NCI-H1092 (cell line): ENCODE measurements at regions not wholly inside any gene's neighbourhood (a gene's known extent, or its start where the extent isn't known, plus 50 kb on each side); places are given as distances from the start of the nearest gene placed in this dataset.

ENCODE experiments used
- DNase-seq: peaks from one replicate; lab custom pipeline; 2025; lab: John Stamatoyannopoulos, UW

- DNase-seq = no peak
Observed at GRCh38 chr11:32039149-32039548, 51.7 kb upstream of the RCN1 start.

GRCh38 chr11:32034680-32035079 lies 56.2 kb upstream of the RCN1 start:
- no peak for DNase-seq

- no peak for DNase-seq
Observed at GRCh38 chr11:32034149-32034548, 56.7 kb upstream of the RCN1 start.

GRCh38 chr11:32033491-32033890 lies 57.4 kb upstream of the RCN1 start:
- no peak for DNase-seq

GRCh38 chr11:32033067-32033466 lies 57.8 kb upstream of the RCN1 start:
- DNase-seq = no peak

- no peak for DNase-seq
Observed at GRCh38 chr11:32032478-32032877, 58.4 kb upstream of the RCN1 start.

GRCh38 chr11:32032052-32032451 lies 58.8 kb upstream of the RCN1 start:
- DNase-seq = no peak

- no peak for DNase-seq
Observed at GRCh38 chr11:32030875-32031503, 59.9 kb upstream of the RCN1 start.

- no peak for DNase-seq
Observed at GRCh38 chr11:32029721-32030120, 61.2 kb upstream of the RCN1 start.

- no peak for DNase-seq
Observed at GRCh38 chr11:32028201-32028600, 62.7 kb upstream of the RCN1 start.

GRCh38 chr11:32026766-32027165 lies 64.1 kb upstream of the RCN1 start:
- DNase-seq = no peak

- no peak for DNase-seq
Observed at GRCh38 chr11:32024948-32025347, 65.9 kb upstream of the RCN1 start.

- no peak for DNase-seq
Observed at GRCh38 chr11:32023370-32024305, 67.2 kb upstream of the RCN1 start.

GRCh38 chr11:32018672-32019071 lies 72.2 kb upstream of the RCN1 start:
- DNase-seq = no peak

- DNase-seq = no peak
Observed at GRCh38 chr11:32016111-32016510, 74.8 kb upstream of the RCN1 start.

GRCh38 chr11:32015427-32015826 lies 75.4 kb upstream of the RCN1 start:
- no peak for DNase-seq

GRCh38 chr11:32013603-32014002 lies 77.3 kb upstream of the RCN1 start:
- no peak for DNase-seq

- no peak for DNase-seq
Observed at GRCh38 chr11:32012049-32012448, 78.8 kb upstream of the RCN1 start.

GRCh38 chr11:32008880-32009551 lies 81.9 kb upstream of the RCN1 start:
- no peak for DNase-seq

- DNase-seq = no peak
Observed at GRCh38 chr11:32006799-32007388, 84.0 kb upstream of the RCN1 start.

GRCh38 chr11:32005786-32006416 lies 85.0 kb upstream of the RCN1 start:
- DNase-seq = no peak

- DNase-seq = no peak
Observed at GRCh38 chr11:32003335-32003734, 87.5 kb upstream of the RCN1 start.
